ENCODE measurements at regions not wholly inside any gene's neighbourhood (a gene's known extent, or its start where the extent isn't known, plus 50 kb on each side); places are given as distances from the start of the nearest gene placed in this dataset.

DNA sequence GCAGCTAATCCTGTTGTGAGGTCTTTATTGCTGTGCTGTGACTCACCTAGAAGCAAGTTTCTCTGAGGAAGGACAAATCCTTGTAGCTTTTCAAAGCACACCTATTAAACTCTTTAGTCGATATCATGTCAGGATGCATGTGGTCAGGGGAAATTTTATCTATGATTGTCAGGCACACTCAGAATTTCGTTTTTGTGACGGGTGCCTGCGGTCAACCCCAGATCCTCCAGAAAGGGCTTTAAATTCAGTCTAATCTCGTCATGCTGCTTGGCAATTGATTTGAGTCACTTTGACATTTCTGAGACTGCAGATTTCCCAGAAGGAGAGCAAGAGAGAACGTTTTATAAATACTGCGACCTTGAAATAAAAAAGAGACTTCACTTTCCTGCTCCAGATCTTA is 316.9 kb downstream of the FGF9 start:
- H3K27ac ChIP-seq, result no peak overlapping the region
- TF ChIP-seq, protein P1, sequence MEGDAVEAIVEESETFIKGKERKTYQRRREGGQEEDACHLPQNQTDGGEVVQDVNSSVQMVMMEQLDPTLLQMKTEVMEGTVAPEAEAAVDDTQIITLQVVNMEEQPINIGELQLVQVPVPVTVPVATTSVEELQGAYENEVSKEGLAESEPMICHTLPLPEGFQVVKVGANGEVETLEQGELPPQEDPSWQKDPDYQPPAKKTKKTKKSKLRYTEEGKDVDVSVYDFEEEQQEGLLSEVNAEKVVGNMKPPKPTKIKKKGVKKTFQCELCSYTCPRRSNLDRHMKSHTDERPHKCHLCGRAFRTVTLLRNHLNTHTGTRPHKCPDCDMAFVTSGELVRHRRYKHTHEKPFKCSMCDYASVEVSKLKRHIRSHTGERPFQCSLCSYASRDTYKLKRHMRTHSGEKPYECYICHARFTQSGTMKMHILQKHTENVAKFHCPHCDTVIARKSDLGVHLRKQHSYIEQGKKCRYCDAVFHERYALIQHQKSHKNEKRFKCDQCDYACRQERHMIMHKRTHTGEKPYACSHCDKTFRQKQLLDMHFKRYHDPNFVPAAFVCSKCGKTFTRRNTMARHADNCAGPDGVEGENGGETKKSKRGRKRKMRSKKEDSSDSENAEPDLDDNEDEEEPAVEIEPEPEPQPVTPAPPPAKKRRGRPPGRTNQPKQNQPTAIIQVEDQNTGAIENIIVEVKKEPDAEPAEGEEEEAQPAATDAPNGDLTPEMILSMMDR (conservative IDR thresholded peaks at IDR 0.05), result no peak

DNA sequence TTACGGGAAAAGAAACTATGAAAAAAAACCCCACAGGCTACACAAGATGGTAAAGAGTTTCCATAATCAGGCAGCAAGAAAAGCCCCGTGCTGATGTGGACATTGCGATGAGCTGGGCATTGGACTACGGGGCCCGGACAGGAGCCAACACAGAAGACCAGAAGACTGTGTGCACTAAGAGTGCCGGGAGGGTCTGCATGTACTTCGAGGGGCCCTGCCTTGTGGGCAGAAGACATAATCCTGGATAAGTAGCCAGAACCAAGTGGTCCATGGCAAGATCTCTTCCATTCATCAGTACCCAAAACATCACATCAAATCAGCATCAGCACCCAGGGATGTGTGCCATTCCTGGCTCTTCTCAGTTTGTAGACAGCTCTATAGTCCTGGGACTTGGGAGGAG is 317.8 kb downstream of the FGF9 start:
- TF ChIP-seq, protein P1 (conservative IDR thresholded peaks at IDR 0.05), result no peak
- no peak overlapping the region for H3K27ac ChIP-seq

DNA sequence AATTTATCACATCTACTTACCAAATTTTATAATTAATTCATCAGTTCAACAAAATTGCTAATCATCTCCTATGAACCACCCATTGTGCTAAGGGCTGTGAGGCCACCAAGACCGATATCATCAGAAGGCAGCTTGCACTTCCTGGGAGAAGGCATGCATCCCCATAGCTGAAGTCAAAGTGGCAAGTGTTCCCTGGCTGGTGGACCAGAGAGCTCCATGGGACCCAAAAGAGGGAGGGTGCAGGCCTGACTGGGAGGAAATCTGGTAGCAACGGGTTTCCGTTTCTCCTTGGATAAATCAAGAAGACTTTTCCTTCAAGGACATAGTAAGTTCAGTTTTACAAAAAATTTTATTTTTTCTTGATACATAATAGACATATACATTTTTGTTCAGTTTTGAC is 325.2 kb downstream of the FGF9 start:
- TF ChIP-seq, protein P1 (conservative IDR thresholded peaks at IDR 0.05), result no peak
- no peak overlapping the region for H3K27ac ChIP-seq

DNA sequence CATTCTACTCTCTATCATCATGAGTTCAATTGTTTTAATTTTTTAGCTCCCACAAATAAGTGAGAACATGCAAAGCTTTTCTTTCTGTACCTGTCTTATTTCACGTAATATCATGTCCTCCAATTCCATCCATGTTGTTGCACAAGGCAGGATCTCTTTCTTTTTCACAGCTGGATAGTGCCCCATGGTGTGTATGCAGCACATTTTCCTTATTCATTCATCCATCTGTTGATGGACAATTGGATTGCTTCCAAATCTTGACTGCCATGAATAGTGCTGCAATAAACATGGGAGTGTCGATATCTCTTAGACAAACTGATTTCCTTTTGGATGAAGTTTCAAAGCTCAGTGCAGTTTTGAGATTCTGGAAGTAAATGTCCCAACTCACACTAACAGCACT is 326.9 kb downstream of the FGF9 start:
- TF ChIP-seq, protein P1 (conservative IDR thresholded peaks at IDR 0.05), result no peak

DNA sequence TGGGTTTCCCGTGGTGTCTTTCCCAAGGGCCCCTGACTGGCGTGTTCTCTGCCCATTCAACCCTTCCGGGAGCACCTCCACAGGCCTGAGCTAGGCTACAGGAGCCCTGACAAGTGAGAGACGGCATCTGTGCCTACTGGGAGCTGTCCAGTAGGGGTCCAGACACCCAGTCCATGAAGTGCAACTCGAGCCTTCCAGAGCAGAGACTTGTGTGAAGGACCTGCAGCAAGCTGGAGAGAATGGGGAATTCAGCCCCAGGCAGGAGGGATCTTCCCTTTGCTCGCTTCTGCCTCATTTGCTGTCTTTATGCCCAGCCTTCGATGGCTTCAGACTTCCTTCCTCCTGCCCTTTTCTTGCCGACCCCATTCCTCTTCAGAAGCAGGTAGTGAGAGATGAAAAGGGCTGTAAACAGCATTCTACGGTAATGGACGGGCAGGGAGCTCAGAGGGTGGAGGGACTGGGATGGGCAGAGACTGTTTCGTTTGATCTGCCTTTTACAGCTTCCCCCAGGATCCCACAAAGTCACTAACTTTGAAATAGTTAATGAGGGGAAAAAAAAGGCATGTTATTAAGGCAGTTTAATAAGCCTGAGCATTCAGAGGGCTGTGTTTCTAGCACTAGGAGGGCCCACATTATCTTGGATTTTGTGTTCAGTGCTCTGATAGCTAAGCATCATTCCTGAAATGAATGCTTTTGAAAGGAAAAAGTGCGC is 327.6 kb downstream of the FGF9 start:
- no peak overlapping the region for H3K27ac ChIP-seq

More for the DNA sequence above, 326.9 kb downstream of the FGF9 start:
- H3K27ac ChIP-seq, result no peak overlapping the region

DNA sequence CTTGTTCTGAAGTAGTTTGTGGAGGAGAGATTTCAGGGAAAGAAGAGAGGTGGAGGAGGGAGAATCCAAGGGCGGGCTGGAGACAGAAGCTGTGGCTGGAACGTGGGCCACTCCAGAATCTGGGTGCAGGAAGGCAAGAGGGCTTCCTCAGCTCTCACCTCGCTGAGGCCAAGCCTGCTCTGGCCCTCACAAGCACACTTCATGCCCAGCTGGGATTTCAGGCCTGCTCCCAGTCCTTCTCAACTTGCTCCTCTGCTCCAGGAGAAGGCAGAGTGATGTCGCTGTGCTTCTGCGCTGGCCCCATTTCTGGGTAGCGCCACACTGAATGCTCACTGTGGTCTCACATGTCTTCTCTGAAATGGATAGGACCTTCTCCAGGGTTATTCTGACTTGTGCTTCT is 328.8 kb downstream of the FGF9 start:
- TF ChIP-seq, protein P1 (conservative IDR thresholded peaks at IDR 0.05), result no peak

More for the DNA sequence above, 327.6 kb downstream of the FGF9 start:
- TF ChIP-seq, protein P1 (conservative IDR thresholded peaks at IDR 0.05), result no peak

DNA sequence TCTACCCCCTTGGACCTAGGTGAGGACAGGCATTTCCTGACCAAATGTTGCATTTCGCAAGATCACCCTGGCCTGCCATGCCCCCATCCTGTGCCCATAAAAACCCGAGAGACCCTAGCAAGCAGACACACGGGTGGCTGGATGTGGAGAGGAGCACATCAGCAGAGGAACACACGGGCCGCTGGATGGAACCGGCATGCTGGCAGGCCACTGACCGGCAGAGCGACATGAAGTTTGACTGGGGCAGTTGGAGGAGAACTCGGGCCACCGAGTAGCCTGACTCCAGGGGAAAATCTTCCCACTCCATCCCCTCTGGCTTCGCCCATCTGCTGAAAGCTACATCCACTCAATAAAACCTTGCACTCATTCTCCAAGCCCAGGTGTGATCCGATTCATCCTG is 329.3 kb downstream of the FGF9 start:
- TF ChIP-seq, protein P1 (conservative IDR thresholded peaks at IDR 0.05), result no peak

More for the DNA sequence above, 328.8 kb downstream of the FGF9 start:
- H3K27ac ChIP-seq, result no peak overlapping the region

More for the DNA sequence above, 329.3 kb downstream of the FGF9 start:
- H3K27ac ChIP-seq, result no peak overlapping the region
